ENCODE measurements at regions not wholly inside any gene's neighbourhood (a gene's known extent, or its start where the extent isn't known, plus 50 kb on each side); places are given as distances from the start of the nearest gene placed in this dataset.

GRCh38 chr16:72372087-72373045 lies 200.4 kb upstream of the PMFBP1 start:
- ChIA-PET POLR2A (ENCODE audit: unreplicated experiment) (no interaction called here), CTCF (no interaction called here)
- intact Hi-C loops (cut with micrococcal nuclease), result no loop called here
- Histone ChIP-seq H4K20me1 (ENCODE audit: low read length) (no peaks in the 10 kb centered on the region), H3K4me1 (ENCODE audit: insufficient read depth, low read length) (no peaks in the 10 kb centered on the region), H3K27ac (ENCODE audit: low read length) (no peak overlapping the region), H3K4me3 (ENCODE audit: low read length) (no peak overlapping the region), H2AFZ (ENCODE audit: low read length) (no peak overlapping the region), H3K36me3 (ENCODE audit: low read depth, low read length) (no peaks in the 10 kb centered on the region), H3K9me3 (ENCODE audit: low read length) (no peaks in the 10 kb centered on the region), H3K27me3 (ENCODE audit: low read length) (no peaks in the 10 kb centered on the region), H3K9me2 (replicated peaks; ENCODE audit: low read length) (no peaks in the 10 kb centered on the region), H3K9ac (ENCODE audit: low read length) (no peak overlapping the region), H3F3A (ENCODE audit: low read length, unreplicated experiment) (no peaks in the 10 kb centered on the region), H3K79me2 (ENCODE audit: low read length) (no peaks in the 10 kb centered on the region), H3K4me2 (ENCODE audit: low read length) (no peak overlapping the region)
- DNase-seq, result no peak
- no TSS peak for BruUV-seq (replicated peaks)
- no peak for TF ChIP-seq EZH2 (IDR thresholded peaks at IDR 0.05; ENCODE audit: low read length, unreplicated experiment)
- no peak for ATAC-seq

- CTCF ChIA-PET, result no interaction called here
- H3K9me3 ChIP-seq (ENCODE audit: low read length), result no peaks in the 10 kb centered on the region
- H3F3A ChIP-seq (ENCODE audit: low read length, unreplicated experiment), result no peaks in the 10 kb centered on the region
- intact Hi-C loops (cut with micrococcal nuclease), result no loop called here
- no peak overlapping the region for H3K9ac ChIP-seq (ENCODE audit: low read length)
- H3K4me2 ChIP-seq (ENCODE audit: low read length), result no peak overlapping the region
- H3K27ac ChIP-seq (ENCODE audit: low read length), result no peak overlapping the region
- ATAC-seq, result no peak
- no peak overlapping the region for H2AFZ ChIP-seq (ENCODE audit: low read length)
- no peaks in the 10 kb centered on the region for H3K27me3 ChIP-seq (ENCODE audit: low read length)
- no TSS peak for BruUV-seq (replicated peaks)
- POLR2A ChIA-PET (ENCODE audit: unreplicated experiment), result no interaction called here
- DNase-seq, result no peak
- no peaks in the 10 kb centered on the region for H3K9me2 ChIP-seq (replicated peaks; ENCODE audit: low read length)
- H3K36me3 ChIP-seq (ENCODE audit: low read depth, low read length), result no peaks in the 10 kb centered on the region
- TF ChIP-seq CTCF (conservative IDR thresholded peaks at IDR 0.05; ENCODE audit: low read depth, low read length), result no peak
- no peak for TF ChIP-seq EZH2phosphoT487 (IDR thresholded peaks at IDR 0.05; ENCODE audit: borderline replicate concordance, low read length)
- no peak overlapping the region for H3K4me3 ChIP-seq (ENCODE audit: low read length)
- no peaks in the 10 kb centered on the region for H3K4me1 ChIP-seq (ENCODE audit: insufficient read depth, low read length)
- no peaks in the 10 kb centered on the region for H4K20me1 ChIP-seq (ENCODE audit: low read length)
- no peaks in the 10 kb centered on the region for H3K79me2 ChIP-seq (ENCODE audit: low read length)
These were observed 199.5 kb upstream of the PMFBP1 start for GRCh38 chr16:72371307-72372086.

GRCh38 chr16:72369274-72369673 lies 197.3 kb upstream of the PMFBP1 start:
- ATAC-seq, result no peak
- intact Hi-C loops (cut with micrococcal nuclease), result no loop called here
- Histone ChIP-seq H4K20me1 (ENCODE audit: low read length) (no peaks in the 10 kb centered on the region), H3K27ac (ENCODE audit: low read length) (no peak overlapping the region), H2AFZ (ENCODE audit: low read length) (no peak overlapping the region), H3K4me3 (ENCODE audit: low read length) (no peak overlapping the region), H3K9me3 (ENCODE audit: low read length) (no peaks in the 10 kb centered on the region), H3K4me1 (ENCODE audit: insufficient read depth, low read length) (no peaks in the 10 kb centered on the region), H3K27me3 (ENCODE audit: low read length) (no peaks in the 10 kb centered on the region), H3K79me2 (ENCODE audit: low read length) (no peaks in the 10 kb centered on the region), H3F3A (ENCODE audit: low read length, unreplicated experiment) (no peaks in the 10 kb centered on the region), H3K4me2 (ENCODE audit: low read length) (no peak overlapping the region), H3K36me3 (ENCODE audit: low read depth, low read length) (no peaks in the 10 kb centered on the region), H3K9me2 (replicated peaks; ENCODE audit: low read length) (no peaks in the 10 kb centered on the region), H3K9ac (ENCODE audit: low read length) (no peak overlapping the region)
- no peak for DNase-seq
- no TSS peak for BruUV-seq (replicated peaks)
- ChIA-PET CTCF (no interaction called here), POLR2A (ENCODE audit: unreplicated experiment) (no interaction called here)
- TF ChIP-seq EZH2phosphoT487 (IDR thresholded peaks at IDR 0.05; ENCODE audit: borderline replicate concordance, low read length) (no peak), EZH2 (IDR thresholded peaks at IDR 0.05; ENCODE audit: low read length, unreplicated experiment) (no peak), CTCF (conservative IDR thresholded peaks at IDR 0.05; ENCODE audit: low read depth, low read length) (no peak)
